SU-DHL-6 (cell line): ENCODE measurements at regions not wholly inside any gene's neighbourhood (a gene's known extent, or its start where the extent isn't known, plus 50 kb on each side); places are given as distances from the start of the nearest gene placed in this dataset.

Source experiments
- H2AFZ ChIP-seq: fragments of 200-600 bp; sonication (generic); 2 replicates; pipeline ENCODE4 v1.6.1; 2014; ENCODE audit warnings: low read depth, mild to moderate bottlenecking, moderate library complexity, mixed read lengths, antibody characterized with exemption, low read length; ENCODE audit not compliant: severe bottlenecking
- H3F3A ChIP-seq: fragments of 200-600 bp; shearing (Covaris generic); 2 replicates; pipeline ENCODE4 v1.6.0; 2016; ENCODE audit warnings: antibody characterized with exemption, mild to moderate bottlenecking; ENCODE audit not compliant: insufficient read depth
- H3K27ac ChIP-seq: fragments of 200-600 bp; sonication (generic); 2 replicates; pipeline ENCODE4 v1.5.1; 2016; ENCODE audit warnings: low read depth, mild to moderate bottlenecking, low read length, moderate library complexity, mixed read lengths
- H3K27me3 ChIP-seq: fragments of 200-600 bp; sonication (generic), shearing (Covaris generic); 2 replicates; pipeline ENCODE4 v1.6.0; 2014; ENCODE audit warnings: mild to moderate bottlenecking, low read length
- H3K36me3 ChIP-seq: fragments of 200-600 bp; sonication (generic); 2 replicates; pipeline ENCODE4 v1.6.1; 2014; ENCODE audit warnings: mild to moderate bottlenecking, low read length, mixed read lengths
- H3K4me2 ChIP-seq: fragments of 300-600, 200-600 bp; shearing (Covaris generic), sonication (generic); 2 replicates; pipeline ENCODE4 v1.6.0; 2014; ENCODE audit warnings: low read length, low read depth, mild to moderate bottlenecking; ENCODE audit not compliant: poor library complexity, severe bottlenecking
- H3K4me3 ChIP-seq: fragments of 200-600 bp; sonication (generic); 2 replicates; pipeline ENCODE4 v1.5.1; 2014; ENCODE audit warnings: antibody characterized with exemption, low read length, mild to moderate bottlenecking, mixed read lengths; ENCODE audit not compliant: insufficient read depth, poor library complexity, severe bottlenecking
- H3K79me2 ChIP-seq: fragments of 200-600 bp; sonication (generic); 2 replicates; pipeline ENCODE4 v1.6.1; 2014; ENCODE audit warnings: mild to moderate bottlenecking, low read length, moderate library complexity; ENCODE audit not compliant: insufficient read depth
- H3K9ac ChIP-seq: fragments of 200-600 bp; sonication (generic); 2 replicates; pipeline ENCODE4 v1.7.0; 2014; ENCODE audit warnings: mild to moderate bottlenecking, low read length
- H3K9me2 ChIP-seq: fragments of 200-600 bp; sonication (generic); replicated peaks from 2 replicates; pipeline ENCODE4 v1.6.1; 2014; ENCODE audit warnings: low read length; ENCODE audit not compliant: insufficient read depth
- H3K9me3 ChIP-seq: fragments of 200-600 bp; sonication (generic); 2 replicates; pipeline ENCODE4 v1.6.1; 2014; ENCODE audit warnings: low read length, mixed read lengths; ENCODE audit not compliant: insufficient read depth
- H4K20me1 ChIP-seq: fragments of 200-600 bp; sonication (generic); 2 replicates; pipeline ENCODE4 v1.6.1; 2014; ENCODE audit warnings: low read depth, mild to moderate bottlenecking, antibody characterized with exemption, low read length, moderate library complexity, mixed read lengths
- CTCF ChIP-seq: fragments of 200-600 bp; sonication (generic); IDR thresholded peaks from one replicate; pipeline ENCODE4 v1.5.1; 2017; ENCODE audit warnings: antibody characterized with exemption, mild to moderate bottlenecking, low read length, moderate library complexity; ENCODE audit not compliant: insufficient read depth, poor library complexity, severe bottlenecking
- EZH2phosphoT487 ChIP-seq: fragments of 200-600 bp; sonication (generic), shearing (Covaris generic); conservative IDR thresholded peaks from 2 replicates; pipeline ENCODE4 v1.6.1; 2018; ENCODE audit warnings: mild to moderate bottlenecking, antibody characterized with exemption, low read length, moderate library complexity, mixed read lengths

- Histone ChIP-seq H2AFZ (no peak overlapping the region), H3K9ac (no peak overlapping the region), H3K4me3 (no peak overlapping the region), H3K9me3 (no peaks in the 10 kb centered on the region), H3K27ac (no peak overlapping the region), H3F3A (no peaks in the 10 kb centered on the region), H3K36me3 (no peaks in the 10 kb centered on the region), H3K27me3 (no peaks in the 10 kb centered on the region), H3K9me2 (no peaks in the 10 kb centered on the region), H3K4me2 (no peak overlapping the region), H4K20me1 (no peaks in the 10 kb centered on the region), H3K79me2 (no peaks in the 10 kb centered on the region)
- TF ChIP-seq EZH2phosphoT487 (no peak), CTCF (no peak)
Measured at GRCh38 chr15:35852818-35853624, 307.1 kb upstream of the DPH6 start.

DNA sequence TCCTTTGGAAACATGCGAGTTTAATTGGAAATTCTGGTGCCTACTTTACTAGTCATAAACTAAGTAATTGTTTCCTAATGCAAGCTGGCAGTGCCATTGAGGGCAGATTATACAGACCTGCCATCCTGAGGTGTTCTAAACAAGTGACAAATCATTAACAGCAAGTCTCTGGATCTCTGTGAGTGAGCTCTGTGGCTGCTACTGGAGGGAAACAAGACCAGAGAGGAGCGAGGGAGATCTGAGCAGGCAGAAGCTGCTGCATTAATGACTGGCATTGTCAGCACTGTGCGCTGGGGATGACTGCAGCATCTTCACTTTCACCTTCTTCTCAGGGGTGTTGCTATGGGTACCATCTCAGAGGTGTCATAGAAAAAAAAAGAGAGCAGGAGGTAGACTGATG, 308.4 kb upstream of the DPH6 start:
- Histone ChIP-seq H3K9ac (no peak overlapping the region), H3F3A (no peaks in the 10 kb centered on the region), H2AFZ (no peak overlapping the region), H4K20me1 (no peaks in the 10 kb centered on the region), H3K36me3 (no peaks in the 10 kb centered on the region), H3K27ac (no peak overlapping the region), H3K27me3 (no peaks in the 10 kb centered on the region), H3K4me2 (no peak overlapping the region), H3K79me2 (no peaks in the 10 kb centered on the region), H3K9me2 (no peaks in the 10 kb centered on the region; the same call in 1 of the 2 replicates), H3K4me3 (no peak overlapping the region), H3K9me3 (no peaks in the 10 kb centered on the region)
- TF ChIP-seq CTCF (no peak), EZH2phosphoT487 (no peak)

- TF ChIP-seq EZH2phosphoT487 (no peak), CTCF (no peak)
- H3K79me2 ChIP-seq, result no peaks in the 10 kb centered on the region
- no peak overlapping the region for H2AFZ ChIP-seq
- no peaks in the 10 kb centered on the region for H3K9me3 ChIP-seq
- no peaks in the 10 kb centered on the region for H3K27me3 ChIP-seq
- H3K27ac ChIP-seq, result no peak overlapping the region
- no peak overlapping the region for H3K4me3 ChIP-seq
- no peak overlapping the region for H3K4me2 ChIP-seq
- no peaks in the 10 kb centered on the region for H4K20me1 ChIP-seq
- H3K36me3 ChIP-seq, result no peaks in the 10 kb centered on the region
- no peaks in the 10 kb centered on the region for H3F3A ChIP-seq
- H3K9ac ChIP-seq, result no peak overlapping the region
- H3K9me2 ChIP-seq, result no peaks in the 10 kb centered on the region; the same call in 1 of the 2 replicates
Measured at GRCh38 chr15:35857567-35858226, 311.7 kb upstream of the DPH6 start.
